Body of pancreas (tissue), 4 donors: ENCODE measurements at regions not wholly inside any gene's neighbourhood (a gene's known extent, or its start where the extent isn't known, plus 50 kb on each side); places are given as distances from the start of the nearest gene placed in this dataset.

Source experiments
- ATAC-seq: fragments of 150-250 bp; one replicate; pipeline ENCODE4 v1.9.1; 2016
- DNase-seq, 4 donors: peaks; one replicate each; pipeline ENCODE4 v3.0.0-alpha.2; 2019
- H3K27ac ChIP-seq, 4 donors: fragments of 200-600 bp; sonication (generic); 1 replicate in 3 of 4; 2 replicates in 1 of 4; pipeline versions ENCODE4 v1.5.1 to v1.6.1; 2016 to 2019; ENCODE audit warnings: mild to moderate bottlenecking in 1 of 4, mixed read lengths in 1 of 4, moderate library complexity in 1 of 4
- H3K27me3 ChIP-seq, 2 donors: fragments of 200-600 bp; sonication (generic); one replicate each; pipeline ENCODE4 v1.6.0; 2016; ENCODE audit warnings: mild to moderate bottlenecking in 1 of 2
- H3K36me3 ChIP-seq, 2 donors: fragments of 200-600 bp; sonication (generic); replicated peaks in 1 of 2; 2 replicates each; pipeline ENCODE4 v1.5.1; 2016; ENCODE audit warnings: low read depth in 2 of 2; ENCODE audit not compliant: insufficient read depth in 1 of 2
- H3K4me1 ChIP-seq: fragments of 200-600 bp; sonication (generic); one replicate; pipeline ENCODE4 v1.6.0; 2016
- H3K4me3 ChIP-seq, 2 donors: fragments of 200-600 bp; sonication (generic); 1 replicate in 1 of 2; 2 replicates in 1 of 2; pipeline ENCODE4 v1.5.1; 2016 to 2019
- H3K9me3 ChIP-seq, 3 donors: fragments of 200-600 bp; sonication (generic); 1 replicate in 2 of 3; 2 replicates in 1 of 3; pipeline ENCODE4 v1.5.1; 2016
- POLR2A ChIP-seq, 3 donors: fragments of 450-650 bp; IDR thresholded peaks; one replicate each; pipeline ENCODE4 v1.6.1; 2016; ENCODE audit warnings: antibody characterized with exemption in 3 of 3, mild to moderate bottlenecking in 2 of 3
- WGBS, 2 donors: methylation state at CpG; one replicate each; pipeline ENCODE4 v1.1.5; 2017; 5-methylcytosine and 5-hydroxymethylcytosine counted together
- intact Hi-C: fragments of 100-400 bp; cut with DNase I; formaldehyde crosslinking; loops from one replicate; pipeline ENCODE4 v1.15.1; 2023
- TF ChIP-seq, protein P1 (sequence below), 7 experiments: fragments of 450-650 bp in 4 of 7; fragments of 200-600 bp in 3 of 7; sonication (generic) in 3 of 7; IDR thresholded peaks; one replicate each; pipeline ENCODE4 v1.5.1; 2016 to 2019; ENCODE audit warnings: antibody characterized with exemption in 7 of 7

DNA sequence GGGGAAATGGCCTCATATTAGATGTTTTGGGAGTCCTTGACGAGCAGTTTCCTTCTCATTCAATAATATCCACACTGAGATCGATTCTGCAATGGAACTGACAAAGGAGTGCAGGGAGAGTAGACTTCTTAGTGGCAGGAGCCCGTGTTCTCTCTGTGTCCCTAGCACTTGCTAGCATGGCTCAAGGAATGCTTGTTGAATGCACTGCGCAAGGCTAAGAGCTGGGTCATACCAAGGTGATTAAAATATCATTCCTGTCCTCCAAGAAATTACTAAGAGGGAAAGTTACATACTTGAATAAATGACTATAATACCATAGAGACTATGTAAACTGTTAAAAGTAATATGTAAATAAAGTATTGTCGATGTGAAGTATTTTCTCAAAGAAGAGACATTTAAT, 630.1 kb downstream of the IRX1 start:
- Histone ChIP-seq H3K27ac (no peak overlapping the region), H3K4me1 (no peaks in the 10 kb centered on the region), H3K4me3 (no peak overlapping the region), H3K36me3 (no peaks in the 10 kb centered on the region), H3K9me3 (no peaks in the 10 kb centered on the region), H3K27me3 (no peaks in the 10 kb centered on the region)
- ATAC-seq: no peak
- 47 to 54% methylated on average over 5 of the region's 5 CpGs for WGBS, 2 donors
- no peak for DNase-seq
- TF ChIP-seq POLR2A (IDR thresholded peaks at IDR 0.05): no peak
- TF ChIP-seq, protein P1, sequence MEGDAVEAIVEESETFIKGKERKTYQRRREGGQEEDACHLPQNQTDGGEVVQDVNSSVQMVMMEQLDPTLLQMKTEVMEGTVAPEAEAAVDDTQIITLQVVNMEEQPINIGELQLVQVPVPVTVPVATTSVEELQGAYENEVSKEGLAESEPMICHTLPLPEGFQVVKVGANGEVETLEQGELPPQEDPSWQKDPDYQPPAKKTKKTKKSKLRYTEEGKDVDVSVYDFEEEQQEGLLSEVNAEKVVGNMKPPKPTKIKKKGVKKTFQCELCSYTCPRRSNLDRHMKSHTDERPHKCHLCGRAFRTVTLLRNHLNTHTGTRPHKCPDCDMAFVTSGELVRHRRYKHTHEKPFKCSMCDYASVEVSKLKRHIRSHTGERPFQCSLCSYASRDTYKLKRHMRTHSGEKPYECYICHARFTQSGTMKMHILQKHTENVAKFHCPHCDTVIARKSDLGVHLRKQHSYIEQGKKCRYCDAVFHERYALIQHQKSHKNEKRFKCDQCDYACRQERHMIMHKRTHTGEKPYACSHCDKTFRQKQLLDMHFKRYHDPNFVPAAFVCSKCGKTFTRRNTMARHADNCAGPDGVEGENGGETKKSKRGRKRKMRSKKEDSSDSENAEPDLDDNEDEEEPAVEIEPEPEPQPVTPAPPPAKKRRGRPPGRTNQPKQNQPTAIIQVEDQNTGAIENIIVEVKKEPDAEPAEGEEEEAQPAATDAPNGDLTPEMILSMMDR (IDR thresholded peaks at IDR 0.05): no peak
- intact Hi-C loops: no loop called here

DNA sequence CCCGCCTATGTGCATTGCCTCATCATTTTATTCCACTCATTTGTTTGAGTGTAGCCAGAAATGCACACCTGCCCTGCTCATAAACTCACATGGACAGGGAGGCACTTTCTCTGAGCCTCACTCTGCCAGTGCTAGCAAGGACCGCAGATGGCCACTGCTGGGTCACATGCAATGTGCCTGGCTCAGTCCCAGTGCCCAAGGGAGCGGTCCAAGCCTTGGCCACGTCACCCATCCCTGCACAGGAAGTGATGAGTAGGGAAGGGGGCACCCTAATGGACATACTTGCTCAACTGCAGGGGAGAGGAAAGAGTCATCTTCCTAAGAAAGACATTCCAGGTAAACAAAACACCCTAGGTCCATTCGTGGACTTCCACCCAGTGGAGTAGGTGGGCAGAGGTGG, 630.9 kb downstream of the IRX1 start:
- Histone ChIP-seq H3K27me3 (no peaks in the 10 kb centered on the region), H3K9me3 (no peaks in the 10 kb centered on the region), H3K4me3 (no peak overlapping the region), H3K27ac (no peak overlapping the region), H3K36me3 (no peaks in the 10 kb centered on the region), H3K4me1 (no peaks in the 10 kb centered on the region)
- no peak for DNase-seq
- TF ChIP-seq, protein P1 (IDR thresholded peaks at IDR 0.05): no peak
- TF ChIP-seq POLR2A (IDR thresholded peaks at IDR 0.05): no peak
- intact Hi-C loops: no loop called here
- 40 to 52% methylated on average over 3 to 5 of the region's 5 CpGs for WGBS, 2 donors
- ATAC-seq: no peak

GRCh38 chr5:4228708-4229107, 633.1 kb downstream of the IRX1 start:
- DNase-seq (no peak), ATAC-seq (no peak)
- 49 to 68% methylated on average over 6 of the region's 6 CpGs for WGBS, 2 donors
- no peaks in the 10 kb centered on the region for H3K36me3 ChIP-seq
- TF ChIP-seq, protein P1 (IDR thresholded peaks at IDR 0.05): no peak
- TF ChIP-seq POLR2A (IDR thresholded peaks at IDR 0.05): no peak
- no peaks in the 10 kb centered on the region for H3K9me3 ChIP-seq
- intact Hi-C loops: no loop called here
- H3K4me3 ChIP-seq: no peak overlapping the region
- H3K4me1 ChIP-seq: no peaks in the 10 kb centered on the region
- no peaks in the 10 kb centered on the region for H3K27me3 ChIP-seq
- no peak overlapping the region for H3K27ac ChIP-seq

GRCh38 chr5:4229414-4230292, 634.0 kb downstream of the IRX1 start:
- Histone ChIP-seq H3K4me1 (no peaks in the 10 kb centered on the region), H3K9me3 (peaks cover 0 to 4% (median 0%) of the 10 kb centered on the region in 3 donors), H3K27ac (no peak overlapping the region), H3K27me3 (no peaks in the 10 kb centered on the region), H3K36me3 (no peaks in the 10 kb centered on the region), H3K4me3 (no peak overlapping the region)
- no peak for ATAC-seq
- intact Hi-C loops: no loop called here
- WGBS, 2 donors: 41 to 45% methylated on average over 17 of the region's 17 CpGs
- DNase-seq: no peak
- no peak for TF ChIP-seq POLR2A (IDR thresholded peaks at IDR 0.05)
- TF ChIP-seq, protein P1 (IDR thresholded peaks at IDR 0.05): no peak

- Histone ChIP-seq H3K9me3 (peaks cover 0 to 6% (median 0%) of the 10 kb centered on the region in 3 donors), H3K27ac (no peak overlapping the region), H3K4me1 (no peaks in the 10 kb centered on the region), H3K36me3 (no peaks in the 10 kb centered on the region), H3K27me3 (no peaks in the 10 kb centered on the region), H3K4me3 (no peak overlapping the region)
- DNase-seq: no peak
- 6 to 17% methylated on average over 15 of the region's 15 CpGs for WGBS, 2 donors
- no peak for ATAC-seq
- intact Hi-C loops: no loop called here
- no peak for TF ChIP-seq POLR2A (IDR thresholded peaks at IDR 0.05)
- TF ChIP-seq, protein P1 (IDR thresholded peaks at IDR 0.05): no peak
These were observed 634.8 kb downstream of the IRX1 start for GRCh38 chr5:4230471-4230785.
